ENCODE measurements at regions not wholly inside any gene's neighbourhood (a gene's known extent, or its start where the extent isn't known, plus 50 kb on each side); places are given as distances from the start of the nearest gene placed in this dataset.

DNA sequence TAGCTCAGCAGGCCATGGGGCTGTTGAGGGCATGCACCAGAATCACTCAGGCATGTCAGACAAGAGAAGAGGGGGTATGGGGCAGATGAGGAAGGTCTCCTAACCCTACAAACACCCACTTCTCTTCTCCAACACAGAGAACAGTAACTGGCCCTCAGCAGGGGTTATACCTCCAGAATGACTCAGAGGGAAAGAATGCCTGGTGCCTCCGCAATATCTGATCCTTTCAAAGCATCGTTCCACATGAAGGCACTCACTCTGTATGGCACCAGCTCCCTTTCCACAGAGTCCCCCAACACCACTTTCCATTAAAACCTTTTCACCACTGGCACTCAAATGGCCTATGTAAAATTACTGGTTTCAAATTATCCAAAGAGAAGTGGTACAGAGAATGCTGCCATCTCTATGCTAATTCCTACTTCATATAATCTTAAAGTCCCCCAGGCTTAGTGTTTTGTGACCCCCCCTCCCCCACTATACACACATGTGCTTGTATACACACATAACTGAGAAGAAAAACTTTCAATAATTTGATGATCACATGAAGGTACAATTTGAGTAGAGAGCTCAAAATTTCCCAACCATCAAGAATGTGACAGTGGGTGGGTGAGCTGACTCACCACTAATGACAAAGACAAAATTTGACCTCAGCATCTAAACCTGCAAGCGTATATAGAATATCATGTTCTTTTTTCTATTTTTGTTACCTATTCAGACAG, 91.5 kb downstream of the SIPA1L2 start (continued):
- TF ChIP-seq NANOG (IDR thresholded peaks at IDR 0.05; ENCODE audit: insufficient read depth, low read depth, low read length, poor library complexity, severe bottlenecking) (no peak), EP300 (IDR thresholded peaks at IDR 0.05; ENCODE audit: borderline replicate concordance in 1 of 2, low read depth in 2 of 2, low read length in 2 of 2) (no peak), TAF7 (optimal IDR thresholded peaks at IDR 0.05; ENCODE audit: borderline replicate concordance, low read depth, low read length) (no peak), SRF (IDR thresholded peaks at IDR 0.05; ENCODE audit: low read depth, low read length) (no peak), ASH2L (IDR thresholded peaks at IDR 0.05; ENCODE audit: low read length) (no peak), SP4 (IDR thresholded peaks at IDR 0.05; ENCODE audit: low read length) (no peak), EGR1 (IDR thresholded peaks at IDR 0.05; ENCODE audit: borderline replicate concordance, low read depth, low read length) (no peak), JUN (IDR thresholded peaks at IDR 0.05; ENCODE audit: low read depth, low read length) (0 out of 2 replicates have a peak, but pooled peaks have one; percentile 66), SIX5 (IDR thresholded peaks at IDR 0.05; ENCODE audit: low read depth, low read length) (no peak), CTBP2 (IDR thresholded peaks at IDR 0.05; ENCODE audit: borderline replicate concordance, insufficient read depth, insufficient read length, low read length) (no peak), FOSL1 (IDR thresholded peaks at IDR 0.05; ENCODE audit: insufficient read depth, low read depth, low read length) (no peak), TEAD4 (IDR thresholded peaks at IDR 0.05; ENCODE audit: low read depth, low read length) (peak; percentile 56; the same call in 1 of the 2 replicates), SAP30 (IDR thresholded peaks at IDR 0.05; ENCODE audit: insufficient read depth, insufficient replicate concordance, low read length) (no peak), RXRA (IDR thresholded peaks at IDR 0.05; ENCODE audit: insufficient read depth, low read depth, low read length) (no peak), SIN3A (conservative IDR thresholded peaks at IDR 0.05 in 1 of 2, IDR thresholded peaks at IDR 0.05 in 1 of 2; ENCODE audit: low read depth in 1 of 2, low read length in 2 of 2) (no peak), JUND (IDR thresholded peaks at IDR 0.05; ENCODE audit: low read length) (peak; percentile 99), SUZ12 (IDR thresholded peaks at IDR 0.05; ENCODE audit: low read length) (no peak), CHD1 (IDR thresholded peaks at IDR 0.05; ENCODE audit: low read depth, low read length) (no peak), ZNF274 (IDR thresholded peaks at IDR 0.05; ENCODE audit: borderline replicate concordance, extremely low read depth, low read length) (no peak)
- TF ChIP-seq, protein P1, sequence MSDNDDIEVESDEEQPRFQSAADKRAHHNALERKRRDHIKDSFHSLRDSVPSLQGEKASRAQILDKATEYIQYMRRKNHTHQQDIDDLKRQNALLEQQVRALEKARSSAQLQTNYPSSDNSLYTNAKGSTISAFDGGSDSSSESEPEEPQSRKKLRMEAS (IDR thresholded peaks at IDR 0.05), result 0 out of 2 replicates have a peak, but pooled peaks have one; percentile 6
- TF ChIP-seq, protein P2, sequence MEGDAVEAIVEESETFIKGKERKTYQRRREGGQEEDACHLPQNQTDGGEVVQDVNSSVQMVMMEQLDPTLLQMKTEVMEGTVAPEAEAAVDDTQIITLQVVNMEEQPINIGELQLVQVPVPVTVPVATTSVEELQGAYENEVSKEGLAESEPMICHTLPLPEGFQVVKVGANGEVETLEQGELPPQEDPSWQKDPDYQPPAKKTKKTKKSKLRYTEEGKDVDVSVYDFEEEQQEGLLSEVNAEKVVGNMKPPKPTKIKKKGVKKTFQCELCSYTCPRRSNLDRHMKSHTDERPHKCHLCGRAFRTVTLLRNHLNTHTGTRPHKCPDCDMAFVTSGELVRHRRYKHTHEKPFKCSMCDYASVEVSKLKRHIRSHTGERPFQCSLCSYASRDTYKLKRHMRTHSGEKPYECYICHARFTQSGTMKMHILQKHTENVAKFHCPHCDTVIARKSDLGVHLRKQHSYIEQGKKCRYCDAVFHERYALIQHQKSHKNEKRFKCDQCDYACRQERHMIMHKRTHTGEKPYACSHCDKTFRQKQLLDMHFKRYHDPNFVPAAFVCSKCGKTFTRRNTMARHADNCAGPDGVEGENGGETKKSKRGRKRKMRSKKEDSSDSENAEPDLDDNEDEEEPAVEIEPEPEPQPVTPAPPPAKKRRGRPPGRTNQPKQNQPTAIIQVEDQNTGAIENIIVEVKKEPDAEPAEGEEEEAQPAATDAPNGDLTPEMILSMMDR (IDR thresholded peaks at IDR 0.05; ENCODE audit: control extremely low read depth in 1 of 3, insufficient read depth in 1 of 3, low read depth in 1 of 3, low read length in 3 of 3), result no peak

Measured in H1 (cell line).